HL-60 (cell line): ENCODE measurements at regions not wholly inside any gene's neighbourhood (a gene's known extent, or its start where the extent isn't known, plus 50 kb on each side); places are given as distances from the start of the nearest gene placed in this dataset.

Experiments used
- GABPA ChIP-seq: IDR thresholded peaks from 2 replicates; pipeline ENCODE4 v1.6.1; 2012; ENCODE audit warnings: low read depth
- POLR2AphosphoS5 ChIP-seq: IDR thresholded peaks from 2 replicates; pipeline ENCODE4 v1.6.1; 2012; ENCODE audit warnings: low read depth
- SPI1 ChIP-seq: IDR thresholded peaks from 2 replicates; pipeline ENCODE4 v1.6.1; 2012; ENCODE audit warnings: low read depth, mild to moderate bottlenecking, borderline replicate concordance
- TF ChIP-seq, protein P1 (sequence below): IDR thresholded peaks from one replicate; pipeline ENCODE4 v1.5.1; 2011; ENCODE audit warnings: low read length, control low read depth, inconsistent platforms; ENCODE audit not compliant: insufficient read depth

- TF ChIP-seq, protein P1, sequence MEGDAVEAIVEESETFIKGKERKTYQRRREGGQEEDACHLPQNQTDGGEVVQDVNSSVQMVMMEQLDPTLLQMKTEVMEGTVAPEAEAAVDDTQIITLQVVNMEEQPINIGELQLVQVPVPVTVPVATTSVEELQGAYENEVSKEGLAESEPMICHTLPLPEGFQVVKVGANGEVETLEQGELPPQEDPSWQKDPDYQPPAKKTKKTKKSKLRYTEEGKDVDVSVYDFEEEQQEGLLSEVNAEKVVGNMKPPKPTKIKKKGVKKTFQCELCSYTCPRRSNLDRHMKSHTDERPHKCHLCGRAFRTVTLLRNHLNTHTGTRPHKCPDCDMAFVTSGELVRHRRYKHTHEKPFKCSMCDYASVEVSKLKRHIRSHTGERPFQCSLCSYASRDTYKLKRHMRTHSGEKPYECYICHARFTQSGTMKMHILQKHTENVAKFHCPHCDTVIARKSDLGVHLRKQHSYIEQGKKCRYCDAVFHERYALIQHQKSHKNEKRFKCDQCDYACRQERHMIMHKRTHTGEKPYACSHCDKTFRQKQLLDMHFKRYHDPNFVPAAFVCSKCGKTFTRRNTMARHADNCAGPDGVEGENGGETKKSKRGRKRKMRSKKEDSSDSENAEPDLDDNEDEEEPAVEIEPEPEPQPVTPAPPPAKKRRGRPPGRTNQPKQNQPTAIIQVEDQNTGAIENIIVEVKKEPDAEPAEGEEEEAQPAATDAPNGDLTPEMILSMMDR = no peak
- TF ChIP-seq POLR2AphosphoS5 = no peak
- no peak for TF ChIP-seq GABPA
- no peak for TF ChIP-seq SPI1
Observed at GRCh38 chr17:69762766-69763165, 312.3 kb upstream of the KCNJ16 start.
